Stimulated activated CD4-positive, alpha-beta T cell treated with anti-CD3 and anti-CD28 coated beads, Interleukin-15, amount 100 ng/mL, for 1 hour (primary cell): ENCODE measurements at regions not wholly inside any gene's neighbourhood (a gene's known extent, or its start where the extent isn't known, plus 50 kb on each side); places are given as distances from the start of the nearest gene placed in this dataset.

Source experiments
- DNase-seq, 2 donors: peaks; one replicate each; pipeline ENCODE4 v3.0.0-alpha.2; 2020; ENCODE audit warnings: low read depth in 1 of 2, low spot score in 1 of 2

DNA sequence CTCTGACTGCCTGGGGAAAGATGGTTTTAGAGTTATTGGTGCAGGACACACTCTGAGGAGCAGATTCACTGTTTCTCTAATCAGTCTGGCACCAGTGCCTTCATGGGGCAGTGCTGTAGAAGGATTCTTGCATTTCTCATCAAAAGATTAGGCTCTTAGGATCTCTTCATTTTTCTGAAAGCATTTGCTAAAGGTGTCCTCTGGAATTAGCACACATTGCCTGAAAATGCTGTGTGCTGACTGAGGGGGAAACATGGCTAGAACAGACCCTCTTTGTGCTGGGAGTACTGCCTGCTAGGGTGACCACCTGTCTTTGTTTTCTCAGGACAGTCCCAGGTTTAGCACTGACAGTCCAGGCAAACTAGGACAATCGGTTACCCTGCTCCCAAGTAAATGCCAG lies 301.0 kb downstream of the PTEN start:
- DNase-seq = no peak

DNA sequence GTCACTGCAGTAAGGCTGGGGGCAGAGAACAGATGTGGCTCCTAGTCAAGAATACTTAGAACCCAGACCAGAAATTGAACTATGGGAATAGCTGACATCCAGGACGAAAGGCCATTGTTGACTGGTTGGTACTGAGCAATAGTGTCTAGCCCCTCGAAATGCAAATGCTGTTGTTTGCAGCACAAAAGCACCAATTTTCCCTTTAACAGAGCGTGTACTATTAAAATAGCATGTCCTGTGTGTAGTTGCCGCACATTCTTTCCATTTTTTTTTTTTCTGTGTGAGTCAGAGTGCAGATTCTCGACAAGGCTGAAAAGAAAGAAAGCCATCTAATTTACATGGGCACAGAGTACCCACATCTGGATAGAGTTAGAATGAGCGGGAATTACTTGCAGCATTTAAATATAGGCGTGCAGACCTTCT lies 302.4 kb downstream of the PTEN start:
- DNase-seq = no peak

GRCh38 chr10:88168171-88169036 lies 305.0 kb downstream of the PTEN start:
- no peak for DNase-seq

- no peak for DNase-seq
Measured at GRCh38 chr10:88169037-88169319, 305.6 kb downstream of the PTEN start.

- DNase-seq = no peak
Measured at GRCh38 chr10:88170628-88171027, 307.2 kb downstream of the PTEN start.

DNA sequence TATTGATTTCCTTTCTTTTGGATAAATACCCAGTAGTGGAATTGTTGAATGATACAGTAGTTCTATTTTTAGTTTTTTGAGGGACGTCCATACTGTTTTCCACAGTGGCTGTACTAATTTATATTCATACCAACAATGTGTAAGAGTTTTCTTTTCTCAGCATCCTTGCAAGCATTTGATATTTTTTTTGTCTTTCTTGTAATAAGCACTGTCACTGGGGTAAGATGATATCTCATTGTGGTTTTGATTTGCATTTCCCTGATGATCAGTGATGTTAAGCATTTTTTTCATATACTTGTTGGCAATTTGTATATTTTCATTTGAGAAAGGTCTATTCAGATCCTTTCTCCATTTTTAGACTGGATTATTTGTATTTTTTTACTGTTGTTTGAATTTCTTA lies 308.7 kb downstream of the PTEN start:
- no peak for DNase-seq

- no peak for DNase-seq
Measured at GRCh38 chr10:88174391-88174790, 311.0 kb downstream of the PTEN start.

DNA sequence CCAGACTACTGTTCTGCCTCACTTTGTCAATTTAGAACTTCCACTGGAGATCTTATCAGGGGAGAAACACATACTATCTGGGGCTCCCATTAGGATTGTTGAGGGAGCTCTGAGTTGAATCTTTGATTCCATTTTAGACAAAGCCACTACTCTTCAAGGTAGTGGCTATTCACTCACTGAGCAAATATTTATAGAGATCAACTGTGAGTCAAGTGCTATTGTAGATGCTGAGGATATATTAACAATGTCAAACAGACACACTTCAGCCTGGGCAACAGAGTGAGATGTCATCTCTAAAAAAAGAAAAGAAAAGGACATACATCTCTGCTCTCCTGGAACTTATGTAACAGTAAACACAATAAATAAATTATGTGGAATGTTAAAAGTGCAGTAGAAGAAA lies 315.3 kb downstream of the PTEN start:
- DNase-seq = no peak

- no peak for DNase-seq
Measured at GRCh38 chr10:88179831-88180230, 316.4 kb downstream of the PTEN start.

- no peak for DNase-seq
Measured at GRCh38 chr10:88181902-88182600, 318.6 kb downstream of the PTEN start.

DNA sequence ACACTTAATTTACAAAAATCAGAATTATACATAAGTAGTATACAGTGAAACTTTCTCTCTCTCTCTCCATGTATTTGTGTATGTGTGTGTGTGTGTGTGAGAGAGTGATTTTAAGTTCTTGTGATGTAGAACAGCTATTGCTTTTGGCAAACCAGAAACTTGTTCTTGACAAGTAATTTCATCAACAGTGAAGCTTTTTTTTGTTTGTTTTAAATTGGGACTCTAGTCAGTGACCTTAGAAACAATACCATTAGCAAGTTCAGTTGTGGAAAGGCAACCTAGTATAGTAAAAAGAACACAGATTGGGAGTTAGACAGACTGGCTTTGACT lies 319.1 kb downstream of the PTEN start:
- DNase-seq = no peak

DNA sequence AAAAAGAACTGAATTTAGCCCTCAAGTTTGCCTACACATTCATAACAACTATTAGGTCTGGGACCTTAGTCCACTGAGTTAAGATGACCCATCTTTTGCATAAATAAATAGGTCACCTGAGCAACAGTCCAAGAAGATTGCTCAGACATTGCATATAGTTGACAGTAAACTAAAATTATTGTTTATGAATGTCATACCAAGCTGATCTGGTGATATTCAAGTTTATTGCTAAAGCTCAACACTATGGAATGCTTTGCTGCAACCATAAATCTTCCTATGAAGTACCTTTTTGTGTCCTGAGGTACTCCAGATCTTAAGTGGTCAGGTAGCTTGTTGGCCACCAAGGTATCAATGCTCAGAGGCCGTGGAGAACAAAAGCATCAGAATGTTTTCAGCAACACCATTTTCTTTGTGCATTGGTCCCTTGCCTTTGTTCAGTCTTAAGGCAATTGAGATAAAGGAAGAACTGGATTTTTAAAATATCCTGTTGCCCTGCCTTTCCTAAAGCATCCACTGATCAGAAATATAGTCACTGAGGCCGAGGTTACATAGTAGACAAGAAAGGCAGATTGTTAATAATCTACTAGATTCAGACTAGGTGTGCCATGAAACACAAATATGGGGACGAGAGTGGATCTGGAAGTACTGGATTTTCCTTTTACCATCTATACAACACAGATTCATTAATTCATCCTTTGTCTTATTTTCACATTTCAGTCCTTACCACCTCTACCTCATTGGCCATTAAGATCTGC lies 321.3 kb downstream of the PTEN start:
- DNase-seq = no peak

DNA sequence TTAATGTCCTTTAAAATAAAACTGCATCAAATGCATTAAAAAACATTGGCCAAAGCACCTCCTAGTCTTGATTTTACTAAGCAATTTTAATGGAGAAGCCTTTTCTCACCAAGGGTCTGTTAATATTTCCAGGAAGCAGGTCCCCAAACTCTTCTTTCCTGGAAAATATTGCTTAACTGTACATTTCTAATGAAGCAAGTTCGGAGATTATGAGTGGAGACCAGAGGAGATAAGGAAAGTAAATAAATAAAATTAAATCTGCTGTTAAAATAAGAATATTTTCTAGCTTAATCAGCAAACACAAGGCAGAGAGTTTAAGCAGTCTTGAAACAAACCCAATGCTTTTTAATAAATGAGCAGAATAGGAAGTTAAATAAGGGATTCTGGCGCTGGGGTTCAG lies 322.4 kb downstream of the PTEN start:
- no peak for DNase-seq

- no peak for DNase-seq
Measured at GRCh38 chr10:88186335-88186734, 322.9 kb downstream of the PTEN start.

- no peak for DNase-seq
Measured at GRCh38 chr10:88187472-88187871, 324.0 kb downstream of the PTEN start.

- no peak for DNase-seq
Measured at GRCh38 chr10:88190123-88190522, 326.7 kb downstream of the PTEN start.

DNA sequence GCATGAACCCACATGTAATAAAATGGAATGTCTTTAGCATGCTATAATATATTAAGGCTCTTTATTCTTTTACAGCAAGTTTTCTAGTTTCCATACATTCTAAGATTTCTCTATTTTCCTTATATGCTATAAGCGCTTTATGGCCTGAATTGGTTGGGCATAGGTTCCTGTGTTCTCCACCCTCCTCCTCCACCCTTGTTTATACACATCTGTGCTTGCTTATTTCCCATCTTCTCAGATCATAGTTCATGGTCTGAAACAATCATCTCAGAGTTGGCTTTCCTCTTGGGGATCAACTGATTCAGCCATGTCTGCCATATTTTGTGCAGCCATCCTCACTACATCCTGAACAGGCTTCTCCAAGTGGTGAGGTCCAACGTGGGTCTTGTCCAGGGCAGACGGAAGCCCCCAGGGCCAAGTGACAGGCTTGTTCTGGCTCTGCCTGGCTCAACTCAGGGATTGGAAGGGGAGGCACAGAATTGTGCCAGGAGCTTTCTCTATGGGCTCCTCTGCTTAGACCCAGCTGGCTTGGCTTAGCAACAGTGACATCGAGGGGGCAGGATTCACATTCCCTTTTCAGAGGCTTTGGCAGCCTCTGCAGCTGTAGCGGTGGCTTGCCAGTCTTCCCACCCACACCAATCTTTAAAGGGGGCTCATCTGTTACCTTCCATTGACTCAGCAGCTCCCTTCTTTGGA lies 327.3 kb downstream of the PTEN start:
- no peak for DNase-seq

GRCh38 chr10:88193018-88193417 lies 329.6 kb downstream of the PTEN start:
- no peak for DNase-seq

DNA sequence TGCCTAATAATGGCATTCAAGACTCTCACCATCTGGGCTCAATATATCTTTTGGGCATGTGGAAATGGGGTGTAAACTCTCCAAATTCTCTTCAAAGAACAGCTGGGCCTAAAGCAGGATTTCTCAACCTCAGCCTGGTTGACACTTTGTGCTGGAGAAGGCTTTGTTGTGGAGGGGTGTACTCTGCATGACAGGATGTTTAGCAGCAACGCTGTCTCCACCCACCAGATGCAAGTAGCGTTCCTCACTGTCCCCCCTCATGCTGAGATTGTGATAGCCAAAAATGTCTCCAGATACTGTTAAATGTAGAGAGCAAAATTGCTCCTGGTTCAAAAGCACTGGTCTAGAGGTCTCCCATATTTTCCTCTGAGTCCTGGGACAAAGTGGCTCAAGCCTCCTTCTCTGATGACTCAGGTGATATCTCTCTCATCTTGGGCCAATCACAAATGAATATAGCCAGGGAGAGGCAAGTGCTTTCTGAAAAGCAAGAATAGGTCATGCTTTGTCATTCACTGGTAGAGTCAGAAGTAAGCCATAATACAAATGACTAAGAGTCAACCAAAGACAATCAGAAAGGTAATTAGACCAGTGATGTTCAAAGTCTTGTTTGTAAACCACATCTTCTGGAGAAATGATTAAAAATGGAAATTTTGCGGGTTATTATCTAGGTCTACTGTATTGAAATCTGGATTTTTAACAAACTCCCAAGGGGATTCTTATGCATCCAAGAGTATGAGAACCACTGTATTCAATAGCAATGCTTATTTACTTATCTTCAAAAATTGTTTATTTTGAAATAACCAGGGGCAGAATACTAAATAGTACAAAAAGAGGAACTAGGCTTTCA lies 330.8 kb downstream of the PTEN start:
- peak in 1 of 2 donors; percentile 5 for DNase-seq

- no peak for DNase-seq
Measured at GRCh38 chr10:88194961-88195367, 331.5 kb downstream of the PTEN start.

DNA sequence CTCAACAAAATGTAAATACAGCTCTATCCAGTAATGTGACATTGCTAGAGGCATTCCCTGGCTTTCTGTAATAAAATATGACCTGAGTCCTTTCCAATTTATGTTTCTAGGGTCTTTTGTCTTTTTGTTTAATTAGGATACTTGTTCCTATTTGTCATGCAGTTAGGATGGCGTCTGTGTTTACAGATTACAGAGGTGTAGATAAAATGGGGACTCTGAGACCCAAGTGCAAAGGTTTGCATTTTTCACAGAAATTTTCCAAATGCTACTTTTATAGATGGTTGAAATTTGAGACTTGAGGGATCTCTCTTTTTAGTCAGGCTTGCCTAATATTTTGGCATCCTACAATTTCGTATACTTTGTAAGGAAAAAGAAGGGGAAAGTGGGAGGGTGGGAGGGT lies 332.4 kb downstream of the PTEN start:
- no peak for DNase-seq
